HL-60/S4 treated with phorbol 12-myristate 13-acetate at 8.2 ng/mL for 4 days and 3 days (cell line): ENCODE measurements at regions not wholly inside any gene's neighbourhood (a gene's known extent, or its start where the extent isn't known, plus 50 kb on each side); places are given as distances from the start of the nearest gene placed in this dataset.
"Not testable (repeated sequence)": the region's sequence is repeated elsewhere in the genome, so short reads cannot be mapped to it uniquely, and the experiment has no call there.

Experiments
- in situ Hi-C: fragments of 300-500 bp; cut with MboI; formaldehyde crosslinking; loops from 2 replicates; pipeline ENCODE4 v1.15.0; 2022; ENCODE audit warnings: low sequenced_read_pairs

DNA sequence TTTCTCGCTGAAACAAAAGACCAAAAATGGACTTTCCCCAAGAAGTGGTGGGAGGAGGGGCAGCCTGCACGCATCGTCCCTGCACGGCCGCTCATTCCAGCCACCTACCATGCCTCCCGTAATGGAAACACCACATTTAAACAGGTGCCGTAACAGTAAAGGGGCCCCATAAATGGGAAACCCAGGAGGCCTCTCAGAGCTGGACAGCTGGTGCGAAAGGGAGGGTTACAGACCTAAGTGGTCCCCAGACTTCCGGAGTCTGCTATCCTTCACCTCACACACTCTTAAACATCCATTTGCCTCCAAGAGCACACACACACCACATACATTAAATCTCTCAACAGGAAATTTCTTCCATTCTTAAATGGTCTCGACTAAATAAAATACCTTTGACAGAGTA, 120.7 kb upstream of the SOD1 start:
- in situ Hi-C loops, result no loop called here

DNA sequence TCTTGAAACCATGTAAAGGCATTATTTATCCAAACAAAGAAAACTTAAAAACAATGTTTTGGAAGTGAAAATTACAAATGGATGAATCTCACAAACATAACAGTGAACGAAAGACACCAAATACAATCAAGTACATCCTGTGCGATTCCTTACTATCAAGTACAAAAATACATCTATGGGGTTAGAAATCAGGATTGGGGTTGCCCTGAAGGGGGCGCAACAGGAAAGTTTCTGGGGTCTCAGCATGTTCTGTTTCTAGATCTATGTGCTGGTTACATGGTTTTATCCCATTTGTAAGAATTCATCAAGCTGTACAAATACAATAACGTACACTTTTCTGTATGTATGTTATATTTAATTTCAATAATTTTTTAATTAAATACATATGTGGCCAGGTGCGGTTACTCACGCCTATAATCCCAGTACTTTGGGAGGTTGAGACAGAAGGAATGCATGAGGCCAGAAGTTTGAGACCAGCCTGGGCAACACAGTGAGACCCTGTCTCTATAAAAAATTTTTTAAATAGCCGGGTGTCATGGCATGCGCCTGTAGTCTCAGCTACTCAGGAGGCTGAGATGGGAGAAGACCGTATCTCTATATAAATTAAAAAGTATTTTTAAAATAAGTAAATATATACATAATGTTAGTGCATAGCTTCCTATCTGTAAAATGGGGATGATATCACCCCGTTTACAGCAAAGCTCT, 121.5 kb upstream of the SOD1 start:
- in situ Hi-C loops, result no loop called here

DNA sequence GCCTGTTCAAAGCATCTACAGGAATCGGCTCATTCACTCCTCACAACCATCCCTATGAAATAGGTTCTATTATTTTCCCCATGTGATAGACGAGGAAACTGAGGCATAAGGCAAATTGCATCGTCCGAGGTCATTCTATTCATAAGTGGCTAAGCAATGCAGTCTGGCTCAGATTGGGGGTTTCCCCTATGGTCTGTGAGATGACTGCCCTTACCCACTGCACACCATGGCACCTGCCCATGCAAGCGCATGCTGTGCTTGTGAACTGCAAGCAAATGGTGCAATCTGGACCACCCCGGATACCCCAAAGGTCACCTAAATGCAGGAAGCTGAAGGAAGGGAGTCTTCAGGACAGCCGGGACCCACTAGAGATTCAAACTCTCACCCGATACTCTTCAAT, 123.4 kb upstream of the SOD1 start:
- in situ Hi-C loops, result no loop called here

DNA sequence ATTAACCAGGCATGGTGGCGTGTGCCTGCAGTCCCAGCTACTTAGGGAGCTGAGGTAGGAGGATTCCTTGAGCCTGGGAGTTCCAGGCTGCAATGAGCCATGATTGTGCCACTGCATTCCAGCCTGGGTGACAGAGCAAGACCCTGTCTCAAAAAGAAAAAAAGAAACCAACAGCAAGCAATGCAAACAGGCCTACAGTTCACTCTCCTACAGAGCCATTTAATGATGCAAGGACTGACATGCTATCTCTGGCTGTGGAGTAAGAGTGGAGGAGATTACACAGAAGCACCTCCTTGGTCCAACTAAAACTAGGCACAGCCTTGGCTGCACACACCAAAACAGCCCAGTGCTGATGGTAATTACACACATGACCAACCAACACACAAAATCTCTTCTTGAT, 127.5 kb upstream of the SOD1 start:
- in situ Hi-C loops, result no loop called here

DNA sequence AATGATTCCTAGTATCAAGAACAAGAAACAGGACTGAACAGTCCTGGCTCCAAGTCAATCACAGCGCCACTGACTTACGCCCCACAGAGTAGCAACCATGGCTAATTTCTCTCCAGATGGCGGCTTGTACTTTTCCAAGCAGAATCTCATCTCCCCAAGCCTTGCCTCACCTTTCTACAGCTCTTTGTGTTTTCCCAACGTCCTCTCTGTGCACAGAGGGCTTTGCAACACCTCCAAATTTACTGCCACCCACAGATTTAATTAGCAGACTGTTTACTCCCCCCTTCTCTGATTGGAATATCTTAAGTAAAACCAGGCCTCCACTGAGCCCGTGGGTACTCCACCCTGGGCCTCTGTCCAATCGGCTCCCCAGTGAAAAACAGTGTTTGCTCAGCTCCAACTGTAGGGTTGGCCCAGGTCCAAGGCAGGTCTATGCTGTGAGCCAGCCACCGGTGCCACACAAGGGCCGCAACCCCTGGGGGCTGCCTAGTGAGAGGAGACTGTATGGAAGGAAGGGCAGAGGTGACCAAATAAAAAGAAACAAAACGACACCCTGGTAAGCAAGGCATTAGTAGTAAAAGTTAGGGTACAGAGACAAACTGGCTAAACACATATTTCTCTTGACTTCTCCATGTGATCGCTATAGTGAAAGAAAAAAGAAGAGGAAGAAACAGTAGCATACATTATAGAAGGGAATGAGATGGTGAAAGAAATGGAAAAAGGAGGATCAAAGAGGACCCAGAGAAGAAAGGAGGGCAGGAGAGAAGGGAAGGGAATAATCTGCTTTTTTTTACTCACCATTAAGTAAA, 128.4 kb upstream of the SOD1 start:
- in situ Hi-C loops, result no loop called here

DNA sequence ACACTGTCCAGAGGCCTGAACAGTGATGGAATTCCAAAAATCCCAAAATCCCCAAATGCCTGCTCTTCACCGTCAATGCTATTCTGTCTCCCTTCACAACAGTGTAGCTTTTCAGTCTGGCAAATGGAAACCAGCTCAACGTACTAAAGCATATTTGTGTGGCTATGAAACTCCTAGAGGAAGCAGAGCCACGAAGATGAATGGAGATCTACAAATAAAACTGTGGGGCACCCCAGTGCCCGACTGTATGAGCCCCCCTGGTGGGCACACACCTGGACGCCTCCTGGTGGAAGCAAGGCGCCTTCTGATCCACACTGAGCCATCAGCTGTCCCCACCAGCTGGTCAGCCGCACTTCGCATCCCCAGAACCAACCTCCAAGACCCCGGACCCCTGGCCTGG, 129.1 kb upstream of the SOD1 start:
- in situ Hi-C loops, result no loop called here

DNA sequence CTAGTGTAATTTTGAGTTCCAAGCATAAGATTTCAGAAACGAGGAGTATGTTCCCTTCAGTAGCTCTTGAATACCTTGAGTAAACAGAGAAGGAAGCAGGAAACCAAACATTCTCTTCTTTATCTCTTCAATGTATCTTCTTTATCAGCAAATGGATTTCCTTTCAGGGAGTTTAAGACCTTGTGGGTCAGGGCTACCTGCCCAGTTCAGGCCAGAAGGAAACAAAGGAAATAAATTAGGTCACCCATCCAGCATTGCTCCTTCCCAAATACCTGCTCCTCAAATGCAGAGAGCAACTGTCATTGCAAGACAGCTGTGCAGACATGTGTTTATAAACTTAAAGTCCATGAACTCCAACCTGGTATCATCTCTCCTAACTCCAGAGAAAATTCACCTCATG, 130.1 kb upstream of the SOD1 start:
- in situ Hi-C loops, result no loop called here

DNA sequence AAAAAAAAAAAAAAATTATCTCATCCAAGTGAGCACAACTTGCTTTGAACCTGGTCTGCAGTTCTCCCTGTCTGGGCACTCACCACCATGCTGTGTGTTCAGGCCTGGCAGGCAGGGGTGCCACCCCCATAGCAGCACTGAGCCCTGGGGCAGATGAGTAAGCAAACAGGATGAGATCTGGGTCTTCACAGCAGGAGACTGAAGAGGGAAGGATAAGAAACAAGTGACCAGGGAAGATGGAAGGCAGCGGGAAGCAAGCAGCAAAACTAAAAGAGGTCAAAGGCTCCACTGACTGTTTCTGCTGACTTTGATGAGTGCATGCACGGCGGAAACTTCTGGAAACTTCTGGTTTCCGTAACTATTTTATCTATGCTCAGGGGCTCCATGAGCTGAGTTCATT, 133.5 kb upstream of the SOD1 start:
- in situ Hi-C loops, result no loop called here

DNA sequence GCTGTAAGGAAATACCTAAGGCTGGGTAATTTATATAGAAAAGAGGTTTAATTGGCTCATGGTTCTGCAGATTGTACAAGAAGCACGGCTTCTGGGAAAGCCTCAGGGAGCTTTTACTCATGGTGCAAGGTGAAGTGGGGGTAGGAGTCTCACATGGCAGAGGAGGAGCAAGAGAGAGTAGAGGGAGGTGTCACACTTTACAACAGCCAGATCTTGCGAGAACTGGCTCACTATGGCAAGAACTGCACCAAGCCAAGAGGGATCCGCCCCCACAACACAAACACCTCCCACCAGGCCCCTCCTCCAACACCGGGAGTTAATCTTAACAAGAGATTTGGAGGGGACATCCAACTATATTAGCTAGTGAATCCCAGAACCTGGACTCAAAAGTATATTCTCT, 135.4 kb upstream of the SOD1 start:
- in situ Hi-C loops, result no loop called here

DNA sequence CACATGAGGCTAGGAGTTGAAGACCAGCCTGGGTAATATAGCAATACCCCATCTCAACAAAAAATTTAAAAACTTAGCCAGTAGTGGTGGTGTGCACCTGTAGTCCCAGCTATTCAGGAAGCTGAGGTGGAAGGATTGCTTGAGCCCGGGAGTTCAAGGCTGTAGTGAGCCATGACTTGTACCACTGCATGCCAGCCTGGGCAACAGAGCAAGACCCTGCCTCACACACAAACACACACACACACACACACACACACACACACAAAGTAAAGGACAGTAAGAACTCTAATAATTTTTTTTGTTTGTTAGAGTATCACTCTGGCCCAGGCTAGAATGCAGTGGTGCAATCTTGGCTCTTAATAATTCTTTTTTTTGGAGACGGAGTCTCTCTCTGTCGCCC, 138.0 kb upstream of the SOD1 start:
- in situ Hi-C loops, result no loop called here

DNA sequence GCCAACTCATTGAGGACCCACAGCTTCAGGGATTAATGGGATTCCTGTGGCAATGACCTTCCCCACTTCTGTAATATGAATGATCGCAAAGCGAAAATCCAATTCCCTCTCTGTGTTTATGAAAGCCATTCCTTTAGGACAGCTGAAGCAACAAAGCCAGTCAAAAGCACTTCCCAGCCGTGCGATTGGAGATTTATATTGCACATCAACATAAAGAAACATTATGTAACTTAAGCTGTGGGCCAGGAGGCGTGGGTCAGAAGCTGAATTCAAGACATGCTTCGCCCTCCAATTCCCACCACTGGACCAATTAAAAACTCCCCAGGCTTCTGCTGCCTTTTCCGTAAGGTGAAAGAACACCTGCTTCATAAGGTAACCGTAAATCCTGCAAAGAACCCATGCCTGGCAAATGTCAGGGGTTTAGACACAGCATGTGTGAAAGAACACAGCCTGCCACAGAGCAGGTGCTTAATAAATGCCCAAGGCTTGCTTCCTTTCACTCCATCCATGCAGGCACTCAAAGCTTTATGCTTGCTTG, 138.9 kb upstream of the SOD1 start:
- in situ Hi-C loops, result no loop called here

DNA sequence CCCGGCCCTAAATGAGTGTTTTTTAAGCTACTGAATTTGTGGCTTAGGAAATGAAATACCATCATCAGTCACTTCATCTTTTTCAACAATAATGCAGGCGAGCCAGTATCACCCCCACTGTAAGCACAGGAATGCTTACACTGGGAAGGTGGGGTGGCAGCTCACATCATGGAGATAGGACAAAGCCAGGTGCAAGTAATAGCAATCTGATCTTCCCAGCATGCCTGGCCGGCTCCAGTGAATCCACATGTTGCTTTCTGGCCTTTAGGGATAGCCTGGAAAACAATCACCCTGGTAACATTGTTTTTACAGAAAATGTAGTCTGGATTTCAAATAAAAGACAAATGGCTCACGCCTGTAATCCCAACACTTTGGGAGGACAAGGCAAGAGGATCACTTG, 140.9 kb upstream of the SOD1 start:
- in situ Hi-C loops, result no loop called here

DNA sequence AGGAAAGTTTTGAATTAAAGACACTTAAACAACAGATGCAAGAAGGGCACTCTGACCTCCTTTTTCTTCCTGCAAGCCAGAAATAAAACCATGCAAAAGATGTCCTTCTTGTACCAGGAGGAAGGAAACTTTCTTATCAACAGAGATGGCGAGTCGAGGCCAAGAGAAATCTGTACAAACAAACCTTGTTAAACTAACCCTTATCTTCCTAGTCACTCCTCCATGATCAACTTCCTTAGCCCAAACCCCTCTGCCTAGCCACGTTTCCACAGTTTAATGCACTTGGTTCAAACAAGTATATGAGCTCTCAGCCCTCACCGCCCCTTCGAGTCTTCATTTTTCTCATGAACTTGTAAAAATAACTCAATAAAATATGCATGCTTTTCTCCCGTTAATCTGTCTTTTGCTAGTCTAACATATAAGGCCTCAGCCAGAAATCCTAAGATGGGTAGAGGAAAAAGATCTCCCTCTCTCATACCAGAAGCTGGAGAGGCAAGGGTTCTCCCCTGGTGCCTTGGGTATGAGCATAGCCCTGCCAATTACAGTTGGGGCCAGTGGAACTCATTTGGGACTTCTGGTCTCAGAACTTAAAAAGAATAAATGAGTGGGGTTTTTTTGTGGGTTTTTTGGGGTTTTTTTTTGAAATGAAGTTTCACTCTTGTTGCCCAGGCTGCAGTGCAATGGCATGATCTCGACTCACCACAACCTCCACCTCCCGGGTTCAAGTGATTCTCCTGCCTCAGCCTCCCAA, 141.7 kb upstream of the SOD1 start:
- in situ Hi-C loops, result no loop called here

DNA sequence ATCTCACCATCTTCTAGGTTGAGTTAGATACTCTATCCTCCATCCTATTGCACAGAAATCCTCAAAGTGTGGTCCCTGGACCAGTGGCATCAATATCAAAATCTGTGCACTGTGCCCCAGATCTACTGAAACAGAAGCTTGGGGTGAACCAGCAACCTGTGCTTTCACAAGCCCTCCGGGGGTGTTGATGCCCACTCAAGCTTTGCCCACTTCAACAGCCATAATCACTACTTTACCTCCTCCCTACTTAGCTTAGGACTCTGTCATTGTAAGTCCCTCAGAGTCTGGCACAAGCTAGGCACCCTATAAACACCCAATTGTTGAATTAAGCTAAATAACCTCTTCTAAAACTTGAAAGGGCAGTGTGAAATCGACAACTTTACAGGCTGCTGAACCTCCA, 144.2 kb upstream of the SOD1 start:
- in situ Hi-C loops, result no loop called here

DNA sequence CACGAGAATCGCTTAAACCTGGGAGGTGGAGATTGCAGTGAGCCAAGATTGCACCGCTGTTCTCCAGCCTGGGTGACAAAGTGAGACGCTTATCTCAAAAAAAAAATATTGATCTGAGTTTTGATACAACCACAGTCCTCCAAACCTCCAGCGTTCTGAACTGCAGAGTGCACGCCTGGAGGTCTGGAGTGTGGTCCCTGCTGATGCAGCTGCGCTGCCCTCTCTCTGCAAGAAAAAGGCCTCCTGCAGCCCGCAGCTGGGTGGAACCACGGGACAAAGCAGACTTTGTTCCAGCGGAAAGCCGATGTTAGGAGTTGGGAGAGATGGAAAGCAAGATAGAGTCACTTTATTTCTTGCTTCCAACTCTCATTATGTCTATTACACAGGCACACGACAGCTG, 144.9 kb upstream of the SOD1 start:
- in situ Hi-C loops, result no loop called here

DNA sequence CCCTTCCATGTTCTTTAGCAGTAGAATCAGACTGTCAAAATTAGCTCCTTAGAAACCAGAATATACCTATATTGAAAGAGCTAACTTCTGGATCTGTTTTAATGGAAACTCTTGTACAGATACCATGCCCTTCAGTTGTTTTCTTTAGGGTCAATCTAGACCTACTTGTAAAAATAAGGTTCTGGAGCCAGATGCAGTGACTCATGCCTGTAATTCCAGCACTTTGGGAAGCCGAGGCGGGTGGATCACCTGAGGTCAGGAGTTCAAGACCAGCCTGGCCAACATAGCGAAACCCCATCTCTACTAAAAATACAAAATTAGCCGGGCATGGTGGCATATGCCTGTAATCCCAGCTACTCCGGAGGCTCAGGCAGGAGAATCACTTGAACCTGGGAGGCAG, 146.0 kb upstream of the SOD1 start:
- in situ Hi-C loops, result not testable (repeated sequence)

DNA sequence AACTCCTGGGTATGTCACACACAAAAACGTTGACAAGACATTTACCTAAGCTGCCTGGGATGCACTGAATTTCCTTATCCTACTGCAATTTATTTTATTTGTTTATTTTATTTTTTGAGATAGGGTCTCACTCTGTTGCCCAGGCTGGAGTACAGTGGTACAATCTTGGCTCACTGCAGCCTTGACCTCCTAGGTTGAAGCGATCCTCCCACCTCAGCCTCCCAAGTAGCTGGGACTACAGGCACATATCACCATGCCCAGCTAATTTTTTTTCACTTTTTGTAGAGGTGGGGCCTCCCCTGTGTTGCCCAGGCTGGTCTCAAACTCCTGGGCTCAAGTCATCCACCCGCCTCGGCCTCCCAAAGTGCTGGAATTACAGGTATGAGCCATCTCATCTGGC, 147.5 kb upstream of the SOD1 start:
- in situ Hi-C loops, result not testable (repeated sequence)

DNA sequence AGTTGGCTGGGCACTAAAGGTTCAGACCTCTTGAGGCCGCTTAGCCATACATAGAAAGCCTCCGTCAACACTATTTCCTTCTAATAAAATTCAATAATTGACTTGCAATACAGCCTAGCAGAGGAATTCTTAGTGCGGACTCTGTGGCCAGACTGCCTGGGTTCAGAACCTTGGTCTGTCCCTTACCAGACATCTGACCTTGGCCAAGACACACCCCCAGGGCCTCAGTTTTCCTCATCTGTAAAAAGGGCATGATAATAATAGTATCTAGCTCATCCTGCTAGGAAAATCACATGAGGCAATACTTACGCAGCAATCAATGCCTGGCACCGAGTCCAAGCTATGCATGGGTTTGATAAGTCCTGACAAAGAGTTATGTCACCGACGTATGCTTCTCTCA, 148.2 kb upstream of the SOD1 start:
- in situ Hi-C loops, result no loop called here

DNA sequence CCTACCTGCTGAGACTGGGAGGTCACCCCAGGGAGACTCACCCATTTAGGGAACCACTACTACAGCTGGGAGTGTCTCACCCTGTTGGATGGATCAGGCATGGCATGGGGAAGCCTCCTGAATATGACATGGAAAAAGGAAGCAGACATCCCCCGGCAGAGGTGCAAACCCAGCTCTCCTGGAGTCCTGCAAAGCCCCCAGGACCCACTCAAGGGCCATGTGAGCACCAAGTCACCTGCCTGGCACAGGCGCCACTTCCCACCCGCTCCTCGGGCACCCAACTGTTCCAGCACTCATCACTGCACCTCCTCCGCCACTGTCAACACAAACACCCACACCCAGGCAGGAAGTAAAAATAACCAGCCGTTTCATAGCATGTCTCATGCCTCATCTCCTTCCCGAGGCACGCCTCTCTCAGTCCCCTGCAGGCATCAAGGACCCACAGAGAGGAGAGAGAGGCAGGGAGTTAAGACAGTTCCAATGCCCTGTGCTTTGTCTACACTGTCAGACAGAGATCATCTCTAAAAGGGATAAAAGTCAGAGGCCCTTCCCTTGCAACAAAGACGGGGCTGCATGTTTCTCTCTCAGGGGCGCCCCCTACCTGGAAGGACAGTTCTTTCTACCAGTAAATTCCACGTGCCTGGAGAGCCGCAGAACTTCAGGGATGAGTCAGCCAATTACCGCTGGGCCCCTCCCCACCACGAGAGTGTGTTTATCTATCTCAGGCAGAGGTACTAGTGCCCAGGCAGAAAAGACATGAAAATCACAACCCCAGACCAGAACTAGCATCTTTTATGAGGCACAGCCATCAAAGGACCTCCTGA, 150.1 kb upstream of the SOD1 start:
- in situ Hi-C loops, result no loop called here

DNA sequence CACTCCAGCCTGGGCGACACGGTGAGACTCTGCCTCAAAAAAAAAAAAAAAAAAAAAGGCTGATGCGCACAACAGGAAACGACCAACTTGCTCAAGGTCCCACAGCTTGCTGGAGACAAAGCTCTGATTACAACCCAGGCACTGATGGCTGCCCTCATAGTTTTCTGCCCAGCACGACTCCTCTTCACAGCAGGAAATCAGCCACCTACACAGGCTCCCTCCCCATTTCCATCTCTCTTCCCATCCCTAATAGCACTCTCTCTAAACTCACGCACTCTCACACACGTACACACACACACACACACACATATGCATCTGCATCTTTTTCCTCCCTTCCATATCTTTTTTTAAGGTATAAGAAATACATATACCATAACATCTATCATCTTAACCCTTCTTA, 153.5 kb upstream of the SOD1 start:
- in situ Hi-C loops, result no loop called here

DNA sequence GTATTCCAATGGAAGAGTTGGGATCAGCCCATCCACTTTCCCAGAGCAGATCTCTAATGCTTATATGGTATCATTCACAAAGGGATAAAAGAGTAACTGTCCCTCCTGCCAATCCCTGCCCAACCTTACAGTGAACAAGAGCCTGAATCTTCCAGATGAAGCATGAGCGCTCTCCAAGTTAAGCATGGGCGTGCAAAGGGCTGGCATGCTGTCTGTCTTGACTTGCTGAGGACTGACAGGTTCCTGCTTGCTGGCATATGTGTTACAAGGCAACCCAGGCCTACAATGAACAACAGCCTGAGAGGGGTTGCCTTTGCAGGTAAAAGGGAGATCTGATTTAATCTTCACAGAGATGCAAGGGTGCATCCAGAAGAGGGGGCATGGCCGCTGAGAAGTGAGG, 155.6 kb upstream of the SOD1 start:
- in situ Hi-C loops, result no loop called here
